ENCODE measurements at regions not wholly inside any gene's neighbourhood (a gene's known extent, or its start where the extent isn't known, plus 50 kb on each side); places are given as distances from the start of the nearest gene placed in this dataset.

- no peak for DNase-seq (ENCODE audit: extremely low read depth, low read depth)
Measured at GRCh38 chr1:173353350-173353749, 123.8 kb upstream of the PRDX6 start.

GRCh38 chr1:173354937-173355280, 122.2 kb upstream of the PRDX6 start:
- TF ChIP-seq CTCF (IDR thresholded peaks at IDR 0.05; ENCODE audit: low read depth, low read length), result no peak
- no peak for DNase-seq (ENCODE audit: extremely low read depth, low read depth)

More at GRCh38 chr1:173353350-173353749, 123.8 kb upstream of the PRDX6 start:
- no peak for TF ChIP-seq CTCF (IDR thresholded peaks at IDR 0.05; ENCODE audit: low read depth, low read length)

GRCh38 chr1:173355281-173356031, 121.7 kb upstream of the PRDX6 start:
- TF ChIP-seq CTCF (IDR thresholded peaks at IDR 0.05; ENCODE audit: low read depth, low read length), result no peak
- DNase-seq (ENCODE audit: extremely low read depth, low read depth), result no peak

GRCh38 chr1:173356191-173356762, 120.9 kb upstream of the PRDX6 start:
- TF ChIP-seq CTCF (IDR thresholded peaks at IDR 0.05; ENCODE audit: low read depth, low read length), result no peak
- no peak for DNase-seq (ENCODE audit: extremely low read depth, low read depth)

GRCh38 chr1:173360487-173361063, 116.6 kb upstream of the PRDX6 start:
- TF ChIP-seq CTCF (IDR thresholded peaks at IDR 0.05; ENCODE audit: low read depth, low read length), result no peak
- DNase-seq (ENCODE audit: extremely low read depth, low read depth), result no peak

GRCh38 chr1:173362543-173362942, 114.6 kb upstream of the PRDX6 start:
- no peak for TF ChIP-seq CTCF (IDR thresholded peaks at IDR 0.05; ENCODE audit: low read depth, low read length)
- no peak for DNase-seq (ENCODE audit: extremely low read depth, low read depth)

- no peak for DNase-seq (ENCODE audit: extremely low read depth, low read depth)
- TF ChIP-seq CTCF (IDR thresholded peaks at IDR 0.05; ENCODE audit: low read depth, low read length), result no peak
Measured at GRCh38 chr1:173364827-173365226, 112.3 kb upstream of the PRDX6 start.
